SW480 (cell line): ENCODE measurements at regions not wholly inside any gene's neighbourhood (a gene's known extent, or its start where the extent isn't known, plus 50 kb on each side); places are given as distances from the start of the nearest gene placed in this dataset.
"Not testable (repeated sequence)": the region's sequence is repeated elsewhere in the genome, so short reads cannot be mapped to it uniquely, and the experiment has no call there.

Experiments
- DNase-seq: peaks from one replicate; pipeline ENCODE4 v3.0.0-alpha.2; 2016; ENCODE audit warnings: low spot score

GRCh38 chr20:54324652-54325285, 116.9 kb downstream of the PFDN4 start:
- no peak for DNase-seq

- DNase-seq: no peak
These were observed 127.4 kb downstream of the PFDN4 start for GRCh38 chr20:54335299-54335698.

DNA sequence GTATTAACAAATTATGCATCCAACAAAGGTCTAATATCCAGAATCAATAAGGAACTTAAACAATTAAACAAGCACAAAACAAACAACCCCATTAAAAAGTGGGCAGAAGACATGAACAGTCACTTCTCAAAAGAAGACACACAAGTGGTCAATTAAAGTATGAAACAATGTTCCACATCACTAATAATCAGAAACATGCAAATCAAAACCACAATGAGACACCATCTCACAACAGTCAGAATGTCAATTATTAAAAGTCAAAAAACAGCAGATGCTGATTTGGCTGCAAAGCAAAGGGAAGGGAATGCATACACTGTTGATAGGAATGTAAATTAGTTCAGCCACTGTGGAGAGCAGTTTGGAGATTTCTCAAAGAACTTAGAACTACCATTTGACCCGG, 129.3 kb downstream of the PFDN4 start:
- no peak for DNase-seq

DNA sequence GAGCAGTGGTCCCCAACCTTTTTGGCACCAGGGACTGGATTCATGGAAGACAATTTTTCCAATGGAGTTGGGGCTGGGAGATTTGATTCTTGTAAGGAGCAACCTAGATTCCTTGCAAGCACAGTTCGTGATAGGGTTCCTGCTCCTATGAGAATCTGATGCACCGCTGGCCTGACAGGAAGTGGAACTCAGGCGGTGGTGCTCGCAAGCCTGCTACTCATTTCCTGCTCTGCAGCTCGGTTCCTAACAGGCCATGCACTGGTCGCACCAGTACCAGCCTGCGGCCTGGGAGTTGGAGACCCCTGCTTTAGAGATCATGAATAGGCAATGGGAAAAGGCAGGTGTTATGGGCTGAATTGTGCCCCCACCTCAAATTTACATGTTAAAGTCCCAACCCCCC, 131.2 kb downstream of the PFDN4 start:
- no peak for DNase-seq

DNA sequence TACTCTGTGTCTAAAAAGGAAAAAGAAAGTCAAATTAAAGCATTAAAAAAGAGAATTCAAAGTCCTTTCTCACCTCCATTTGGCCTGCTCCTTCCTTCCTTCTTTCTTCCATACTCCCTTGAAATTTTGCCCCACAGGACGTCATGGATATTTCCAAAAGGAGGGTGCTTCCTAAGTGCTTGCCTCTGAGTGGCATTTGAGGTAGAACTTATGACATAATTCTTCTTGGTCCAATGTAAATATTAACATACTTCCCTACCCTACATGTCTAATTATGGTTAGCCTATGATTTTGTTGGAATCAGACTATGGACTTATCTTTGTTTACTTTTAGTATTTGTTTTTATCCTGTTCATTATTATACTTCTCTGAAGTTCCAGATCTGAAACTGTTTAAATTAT, 132.3 kb downstream of the PFDN4 start:
- no peak for DNase-seq

GRCh38 chr20:54340667-54341081, 132.8 kb downstream of the PFDN4 start:
- DNase-seq: no peak

DNA sequence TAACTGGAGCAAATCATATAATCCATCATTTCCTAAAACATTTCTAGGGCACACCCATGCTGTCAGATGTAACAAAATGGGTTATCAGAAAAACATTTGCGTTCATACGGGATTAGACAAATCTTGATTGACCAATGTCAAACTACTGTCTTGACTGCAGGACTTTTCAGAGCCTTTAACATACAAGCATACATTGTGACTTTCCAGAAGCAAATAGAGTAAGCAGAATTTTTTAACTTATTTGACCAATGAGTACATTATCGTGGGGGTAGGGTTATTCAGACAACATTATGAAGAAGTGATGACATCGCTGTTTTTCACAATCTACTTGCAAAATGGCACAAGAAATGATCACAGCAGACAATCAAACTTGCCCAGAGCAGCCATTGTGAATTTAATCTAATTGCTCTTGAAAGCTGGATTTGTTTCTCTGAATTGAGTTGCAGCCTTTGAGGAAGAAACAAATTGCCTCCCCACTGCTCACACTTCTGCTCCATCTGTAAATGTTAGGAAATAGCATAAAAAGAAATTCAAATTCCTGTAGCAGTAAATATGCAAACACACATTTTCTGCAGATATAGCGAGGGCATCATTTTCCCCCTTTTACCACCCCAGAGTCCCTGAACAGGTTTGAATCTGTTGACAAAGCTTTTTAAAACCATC, 133.0 kb upstream of the DOK5 start:
- DNase-seq: no peak

- no peak for DNase-seq
These were observed 132.3 kb upstream of the DOK5 start for GRCh38 chr20:54343099-54343498.

DNA sequence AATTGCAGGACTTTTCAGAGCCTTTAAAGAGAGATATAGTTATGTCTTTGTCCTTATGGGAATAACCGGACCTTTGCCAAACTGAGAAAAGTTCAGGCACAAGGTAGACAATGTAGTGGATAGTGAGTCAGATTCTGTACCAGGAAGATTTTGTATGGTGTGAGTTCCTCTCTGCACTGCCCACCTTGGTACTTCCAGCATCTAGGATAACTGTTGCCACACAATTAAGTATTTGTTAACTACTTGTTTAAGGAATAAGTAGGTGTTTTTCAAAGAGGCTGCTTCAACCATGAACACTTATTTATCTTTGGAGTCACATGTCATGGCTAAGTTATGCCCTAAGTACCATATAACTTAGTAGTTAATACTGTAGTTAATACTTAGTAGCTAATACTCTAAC, 131.8 kb upstream of the DOK5 start:
- DNase-seq: no peak

DNA sequence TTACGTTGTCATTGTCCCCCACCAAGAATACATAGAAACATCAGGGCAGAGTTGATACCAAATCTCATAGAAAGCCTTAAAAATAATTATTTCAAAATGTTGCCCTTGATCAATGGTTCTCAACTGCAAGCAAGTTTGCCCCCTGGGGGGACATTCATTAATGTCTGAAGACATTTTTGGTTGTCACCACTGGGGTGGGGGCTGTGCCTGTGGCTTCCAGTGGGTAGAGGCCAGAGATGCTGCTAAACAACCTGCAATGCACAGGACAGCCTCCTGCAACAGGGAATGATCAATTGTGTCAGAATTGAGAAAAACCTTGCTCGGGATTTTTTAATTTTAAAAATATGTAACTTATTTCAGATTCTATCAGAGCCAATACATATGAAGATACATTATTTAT, 130.6 kb upstream of the DOK5 start:
- no peak for DNase-seq

DNA sequence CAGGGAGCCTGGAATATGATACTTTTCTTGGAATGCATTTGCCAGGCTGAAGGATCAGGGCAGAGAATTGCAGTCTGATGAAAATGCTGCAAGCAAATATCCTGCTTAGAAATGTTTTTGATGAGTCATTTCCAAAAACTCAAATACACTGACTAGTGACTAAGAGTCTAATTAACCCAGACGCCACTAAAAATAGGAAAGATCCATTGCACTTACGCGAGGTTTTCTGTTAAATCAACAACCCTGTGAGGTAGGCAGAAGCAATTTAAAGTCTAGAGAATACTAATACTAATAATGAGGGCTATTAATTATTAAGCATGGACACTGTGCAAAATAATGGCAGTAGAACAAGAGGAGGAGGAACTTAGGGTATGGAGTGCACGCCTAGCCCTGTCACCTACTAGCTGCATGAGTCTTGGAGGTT, 130.1 kb upstream of the DOK5 start:
- no peak for DNase-seq

DNA sequence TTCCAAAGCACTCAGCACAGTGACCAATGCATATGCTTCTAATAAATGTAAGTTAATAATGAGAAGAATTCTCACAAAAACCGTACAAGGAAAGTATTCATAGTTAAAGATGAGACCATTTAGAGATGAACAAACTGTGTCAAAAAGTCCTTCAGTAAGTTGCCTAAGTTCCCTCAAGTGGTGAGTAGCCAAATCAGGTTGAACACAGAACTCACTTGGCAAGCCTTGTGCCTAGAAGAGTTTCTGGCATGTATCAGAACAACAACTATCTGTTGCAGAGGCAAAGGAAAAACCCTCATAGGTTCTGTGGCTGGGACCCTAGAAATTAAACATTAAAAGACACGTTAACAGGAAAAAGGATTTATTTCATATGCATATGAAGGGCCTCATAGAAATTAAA, 129.6 kb upstream of the DOK5 start:
- no peak for DNase-seq

DNA sequence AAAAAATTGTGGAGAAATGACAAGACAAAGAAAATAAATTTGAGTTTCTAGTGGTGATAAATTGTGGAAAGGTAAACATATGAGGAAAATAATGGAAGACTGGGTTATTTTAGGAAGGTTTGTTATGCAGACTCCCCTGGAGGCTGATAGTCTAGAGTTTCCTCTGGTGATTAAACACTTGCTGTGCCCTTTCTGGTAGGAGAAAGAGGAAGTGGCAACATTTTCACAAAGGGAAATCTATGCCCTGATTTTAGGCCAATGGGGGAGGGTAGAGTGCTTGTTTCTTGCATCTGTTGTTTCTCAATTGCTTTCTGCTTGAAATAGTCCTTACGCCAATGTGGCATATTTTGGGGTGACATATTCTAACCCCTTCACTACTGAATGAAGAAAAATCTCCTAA, 129.1 kb upstream of the DOK5 start:
- DNase-seq: no peak

DNA sequence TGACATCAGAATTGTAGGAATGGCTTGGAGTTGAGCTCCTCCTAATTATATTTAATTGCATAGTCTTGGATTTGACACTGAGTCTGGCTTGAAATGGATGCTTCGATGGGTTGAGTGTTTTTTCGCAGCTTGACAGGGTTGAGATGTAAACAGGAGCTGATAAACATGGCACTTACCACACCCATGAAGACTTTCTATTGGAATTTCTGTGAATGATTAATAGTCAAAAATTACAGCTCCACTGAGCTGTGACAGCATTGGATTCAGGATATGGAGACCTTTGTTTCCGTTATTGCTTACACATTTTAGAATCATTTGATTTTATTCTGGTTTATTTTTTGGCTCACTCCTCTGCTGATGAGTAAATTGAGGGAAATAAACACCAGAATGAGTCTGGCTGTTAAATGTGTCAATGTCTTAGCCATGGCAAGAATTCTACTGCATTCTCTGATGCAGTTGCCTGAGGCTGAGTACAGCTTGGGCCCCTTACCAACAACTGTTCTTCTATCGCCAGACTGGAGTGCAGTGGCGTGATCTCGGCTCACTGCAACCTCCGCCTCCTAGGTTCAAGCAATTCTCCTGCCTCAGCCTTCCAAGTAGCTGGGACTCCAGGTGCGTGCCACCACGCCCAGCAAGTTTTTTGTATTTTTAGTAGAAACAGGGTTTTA, 128.1 kb upstream of the DOK5 start:
- no peak for DNase-seq

GRCh38 chr20:54350415-54350814, 125.0 kb upstream of the DOK5 start:
- DNase-seq: no peak

- no peak for DNase-seq
These were observed 123.8 kb upstream of the DOK5 start for GRCh38 chr20:54351371-54352136.

- not testable (repeated sequence) for DNase-seq
These were observed 122.9 kb upstream of the DOK5 start for GRCh38 chr20:54352541-54352940.

DNA sequence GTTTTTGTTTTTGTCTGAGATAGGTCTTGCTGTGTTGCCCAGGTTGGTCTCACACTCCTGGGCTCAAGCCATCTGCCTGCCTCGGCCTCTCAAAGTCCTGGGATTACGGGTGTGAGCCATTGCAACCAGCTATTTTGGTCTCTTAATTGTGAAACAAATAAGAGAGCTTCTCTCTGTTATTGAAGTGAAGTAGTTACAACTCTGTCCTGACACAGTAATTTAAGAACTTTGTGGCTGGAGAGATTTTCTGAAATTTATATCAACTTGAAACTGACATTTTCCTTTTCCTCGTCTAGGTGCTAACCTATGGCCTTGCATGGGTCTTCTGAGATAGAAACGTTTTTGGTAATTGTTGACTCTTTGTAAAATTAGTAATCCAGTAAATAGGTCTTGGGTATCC, 122.1 kb upstream of the DOK5 start:
- DNase-seq: no peak

GRCh38 chr20:54355631-54356280, 119.6 kb upstream of the DOK5 start:
- no peak for DNase-seq

- no peak for DNase-seq
These were observed 118.6 kb upstream of the DOK5 start for GRCh38 chr20:54356801-54357200.

GRCh38 chr20:54361475-54361874, 113.9 kb upstream of the DOK5 start:
- DNase-seq: no peak

DNA sequence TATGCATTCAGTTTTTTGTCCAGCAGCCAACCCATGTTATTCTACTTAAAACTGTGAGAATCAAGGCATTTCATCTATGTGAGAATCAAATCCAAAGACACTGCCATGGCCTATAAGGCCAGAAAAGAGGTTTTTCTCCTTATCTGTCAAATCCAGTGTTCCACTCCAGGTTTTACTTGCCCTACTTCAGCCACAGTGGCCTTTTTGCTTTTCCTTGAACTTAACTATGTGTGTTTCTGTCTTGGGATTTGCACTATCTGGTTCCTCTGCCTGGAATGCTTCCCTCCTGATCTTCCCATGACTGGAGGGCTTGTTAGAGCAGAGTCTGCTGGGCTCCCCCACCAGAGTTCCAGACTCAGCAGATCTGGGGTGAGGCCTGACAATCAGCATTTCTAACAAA, 113.1 kb upstream of the DOK5 start:
- DNase-seq: no peak
